Osteoblast (primary cell): ENCODE measurements at regions not wholly inside any gene's neighbourhood (a gene's known extent, or its start where the extent isn't known, plus 50 kb on each side); places are given as distances from the start of the nearest gene placed in this dataset.

Experiments
- DNase-seq: peaks from one replicate; pipeline ENCODE4 v3.0.0; 2011; ENCODE audit warnings: low spot score, mixed read lengths; ENCODE audit not compliant: insufficient read length; ENCODE audit errors: missing footprints
- H2AFZ ChIP-seq: 2 replicates; pipeline ENCODE4 v1.6.0; 2011; ENCODE audit warnings: mild to moderate bottlenecking, low read length
- H3K27ac ChIP-seq: 2 replicates; pipeline ENCODE4 v1.5.1; 2011; ENCODE audit warnings: mild to moderate bottlenecking, low read depth, low read length, moderate library complexity
- H3K27me3 ChIP-seq: 2 replicates; pipeline ENCODE4 v1.6.0; 2012; ENCODE audit warnings: mild to moderate bottlenecking, control low read depth, inconsistent platforms, low read length, moderate library complexity; ENCODE audit not compliant: insufficient read depth
- H3K36me3 ChIP-seq: 2 replicates; pipeline ENCODE4 v1.5.1; 2011; ENCODE audit warnings: mild to moderate bottlenecking, low read length, control low read depth, moderate library complexity; ENCODE audit not compliant: insufficient read depth
- H3K4me1 ChIP-seq: 2 replicates; pipeline ENCODE4 v1.5.1; 2011; ENCODE audit warnings: mild to moderate bottlenecking, low read length, control low read depth, moderate library complexity; ENCODE audit not compliant: insufficient read depth
- H3K4me2 ChIP-seq: 2 replicates; pipeline ENCODE4 v1.6.0; 2011; ENCODE audit warnings: mild to moderate bottlenecking, low read length; ENCODE audit not compliant: insufficient read depth
- H3K4me3 ChIP-seq: fragments of 200-600 bp; sonication (generic); 3 replicates; pipeline ENCODE4 v1.5.1; 2012; ENCODE audit warnings: mild to moderate bottlenecking, low read length, inconsistent platforms; ENCODE audit not compliant: insufficient read depth
- H3K79me2 ChIP-seq: 2 replicates; pipeline ENCODE4 v1.6.0; 2012; ENCODE audit warnings: mild to moderate bottlenecking, low read length, control low read depth, inconsistent platforms; ENCODE audit not compliant: insufficient read depth
- H3K9me3 ChIP-seq: 2 replicates; pipeline ENCODE4 v1.5.1; 2011; ENCODE audit warnings: low read depth, low read length, control low read depth
- H4K20me1 ChIP-seq: 2 replicates; pipeline ENCODE4 v1.6.0; 2012; ENCODE audit warnings: mild to moderate bottlenecking, low read length, control low read depth; ENCODE audit not compliant: insufficient read depth
- TF ChIP-seq, protein P1 (sequence below): IDR thresholded peaks from 2 replicates; pipeline ENCODE4 v1.5.1; 2011; ENCODE audit warnings: mild to moderate bottlenecking, low read depth, low read length, moderate library complexity; ENCODE audit errors: extremely low read depth

DNA sequence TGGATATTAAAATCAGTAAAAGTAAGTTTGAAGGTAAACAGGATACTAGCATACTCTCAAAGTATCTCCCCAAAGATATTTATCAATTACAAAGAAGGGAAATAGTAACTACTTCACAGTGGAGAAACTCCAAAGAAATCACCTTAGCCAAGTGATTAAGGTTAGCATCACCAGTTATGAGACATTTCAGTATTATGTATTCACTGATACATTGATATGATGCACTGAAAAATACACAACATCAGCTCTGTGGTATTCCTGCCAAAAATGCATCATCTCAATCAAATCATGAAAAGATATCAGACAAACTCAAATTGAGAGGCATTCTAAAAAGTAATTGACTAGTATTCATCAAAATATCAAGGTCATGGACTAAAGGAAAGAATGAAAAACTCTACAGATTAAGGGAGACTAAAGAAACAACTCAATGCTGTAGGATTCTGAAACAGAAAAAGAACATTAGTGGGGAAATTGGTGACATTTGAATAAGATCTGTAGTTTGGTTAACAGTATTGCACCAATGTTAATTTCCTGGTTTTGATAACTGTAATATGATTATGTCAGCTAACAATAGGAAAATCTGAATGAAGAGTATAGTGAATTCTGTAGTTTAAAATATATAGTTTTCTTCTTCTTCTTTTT, 215.4 kb downstream of the UACA start:
- H3K36me3 ChIP-seq = no peaks in the 10 kb centered on the region
- no peaks in the 10 kb centered on the region for H3K79me2 ChIP-seq
- H3K27ac ChIP-seq = no peak overlapping the region
- no peak for DNase-seq
- H4K20me1 ChIP-seq = no peaks in the 10 kb centered on the region
- no peak overlapping the region for H2AFZ ChIP-seq
- H3K9me3 ChIP-seq = no peaks in the 10 kb centered on the region
- H3K4me3 ChIP-seq = no peak overlapping the region
- H3K4me2 ChIP-seq = no peak overlapping the region
- TF ChIP-seq, protein P1, sequence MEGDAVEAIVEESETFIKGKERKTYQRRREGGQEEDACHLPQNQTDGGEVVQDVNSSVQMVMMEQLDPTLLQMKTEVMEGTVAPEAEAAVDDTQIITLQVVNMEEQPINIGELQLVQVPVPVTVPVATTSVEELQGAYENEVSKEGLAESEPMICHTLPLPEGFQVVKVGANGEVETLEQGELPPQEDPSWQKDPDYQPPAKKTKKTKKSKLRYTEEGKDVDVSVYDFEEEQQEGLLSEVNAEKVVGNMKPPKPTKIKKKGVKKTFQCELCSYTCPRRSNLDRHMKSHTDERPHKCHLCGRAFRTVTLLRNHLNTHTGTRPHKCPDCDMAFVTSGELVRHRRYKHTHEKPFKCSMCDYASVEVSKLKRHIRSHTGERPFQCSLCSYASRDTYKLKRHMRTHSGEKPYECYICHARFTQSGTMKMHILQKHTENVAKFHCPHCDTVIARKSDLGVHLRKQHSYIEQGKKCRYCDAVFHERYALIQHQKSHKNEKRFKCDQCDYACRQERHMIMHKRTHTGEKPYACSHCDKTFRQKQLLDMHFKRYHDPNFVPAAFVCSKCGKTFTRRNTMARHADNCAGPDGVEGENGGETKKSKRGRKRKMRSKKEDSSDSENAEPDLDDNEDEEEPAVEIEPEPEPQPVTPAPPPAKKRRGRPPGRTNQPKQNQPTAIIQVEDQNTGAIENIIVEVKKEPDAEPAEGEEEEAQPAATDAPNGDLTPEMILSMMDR = no peak
- H3K27me3 ChIP-seq = peaks cover 29% of the 10 kb centered on the region
- H3K4me1 ChIP-seq = no peaks in the 10 kb centered on the region

DNA sequence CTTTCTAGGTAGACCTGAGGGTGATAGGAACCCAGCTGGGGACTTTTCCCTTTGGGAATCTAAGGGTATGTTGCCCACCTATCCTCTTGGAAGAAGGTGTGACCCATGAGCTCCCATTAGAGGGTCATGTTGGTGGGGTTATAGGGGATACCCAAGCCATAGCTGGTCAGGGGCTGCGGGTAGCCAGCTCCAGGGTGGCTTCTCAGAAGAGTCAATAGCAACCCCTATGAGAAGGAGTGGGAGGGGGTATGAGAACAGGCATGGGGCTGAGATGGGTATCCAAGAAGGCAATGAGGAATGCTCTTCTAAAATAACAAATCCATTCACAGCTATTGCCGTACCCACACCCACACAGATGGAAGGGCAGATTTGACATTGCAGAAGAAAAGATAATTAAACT, 217.8 kb downstream of the UACA start:
- DNase-seq = no peak
- Histone ChIP-seq H4K20me1 (no peaks in the 10 kb centered on the region), H3K27me3 (peaks cover 47% of the 10 kb centered on the region), H3K4me2 (no peak overlapping the region), H2AFZ (no peak overlapping the region), H3K4me3 (no peak overlapping the region), H3K79me2 (no peaks in the 10 kb centered on the region), H3K27ac (no peak overlapping the region), H3K4me1 (no peaks in the 10 kb centered on the region), H3K9me3 (no peaks in the 10 kb centered on the region), H3K36me3 (no peaks in the 10 kb centered on the region)
- TF ChIP-seq, protein P1 = no peak

DNA sequence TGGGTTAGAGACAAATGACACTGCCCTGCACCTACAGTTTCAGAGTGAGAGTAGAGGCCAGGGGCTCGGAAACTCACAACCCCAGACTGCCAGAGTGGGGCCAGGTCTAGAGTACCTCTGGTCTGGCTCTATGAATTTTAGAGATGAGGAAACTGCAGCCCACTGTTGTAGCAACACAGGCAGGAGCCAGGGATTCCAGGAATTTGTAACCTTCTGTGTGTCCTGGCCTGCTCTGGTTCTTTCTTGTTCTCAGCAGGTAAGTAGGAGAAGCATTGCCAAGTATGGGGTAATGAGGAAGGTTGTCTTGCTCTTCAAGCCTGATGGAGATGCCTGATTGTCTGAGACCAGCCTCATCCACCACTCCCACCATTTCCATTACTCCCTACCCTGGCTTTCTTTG, 221.8 kb downstream of the UACA start:
- Histone ChIP-seq H2AFZ (no peak overlapping the region), H3K9me3 (no peaks in the 10 kb centered on the region), H3K36me3 (no peaks in the 10 kb centered on the region), H3K27ac (no peak overlapping the region), H3K4me1 (no peaks in the 10 kb centered on the region), H3K79me2 (no peaks in the 10 kb centered on the region), H4K20me1 (no peaks in the 10 kb centered on the region), H3K27me3 (peaks cover 78% of the 10 kb centered on the region), H3K4me3 (no peak overlapping the region), H3K4me2 (no peak overlapping the region)
- no peak for DNase-seq
- TF ChIP-seq, protein P1 = no peak

DNA sequence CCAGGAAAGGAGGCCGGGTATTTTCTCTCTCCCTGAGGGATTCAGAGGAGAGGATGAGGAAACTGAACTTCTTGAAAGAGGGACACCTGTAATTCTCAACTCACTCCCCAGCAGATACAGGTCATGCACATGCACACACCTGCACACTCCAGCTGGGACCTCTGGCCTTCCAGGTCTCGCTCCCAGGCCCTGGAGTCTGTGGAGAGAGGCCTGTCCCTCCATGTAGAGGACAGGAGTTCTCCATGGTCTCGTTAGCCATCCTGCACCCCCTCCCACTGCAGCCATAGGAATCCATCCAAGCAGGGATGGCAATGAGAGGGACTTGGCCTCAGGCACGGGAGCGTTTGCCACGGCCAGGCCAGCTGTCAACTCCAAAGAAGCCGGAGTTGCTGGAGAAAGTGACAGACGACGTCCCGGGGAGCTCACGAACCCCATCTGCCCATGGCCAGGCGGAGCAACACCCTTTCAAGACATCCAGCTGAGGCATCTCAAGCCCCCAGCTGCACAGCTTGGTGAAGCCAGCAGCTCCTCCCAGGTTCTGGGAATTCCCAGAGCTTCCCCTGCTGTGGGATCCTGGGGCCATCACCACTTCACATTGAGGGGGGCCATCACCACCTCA, 223.3 kb downstream of the UACA start:
- no peak overlapping the region for H3K4me2 ChIP-seq
- H2AFZ ChIP-seq = no peak overlapping the region
- no peak for DNase-seq
- H3K4me3 ChIP-seq = no peak overlapping the region
- TF ChIP-seq, protein P1 = no peak
- H3K79me2 ChIP-seq = no peaks in the 10 kb centered on the region
- H3K4me1 ChIP-seq = no peaks in the 10 kb centered on the region
- no peaks in the 10 kb centered on the region for H3K36me3 ChIP-seq
- H3K27ac ChIP-seq = no peak overlapping the region
- no peaks in the 10 kb centered on the region for H4K20me1 ChIP-seq
- H3K27me3 ChIP-seq = peaks cover 88% of the 10 kb centered on the region
- no peaks in the 10 kb centered on the region for H3K9me3 ChIP-seq
